GM11168 (cell line): ENCODE measurements at regions not wholly inside any gene's neighbourhood (a gene's known extent, or its start where the extent isn't known, plus 50 kb on each side); places are given as distances from the start of the nearest gene placed in this dataset.
"Not testable (repeated sequence)": the region's sequence is repeated elsewhere in the genome, so short reads cannot be mapped to it uniquely, and the experiment has no call there.

Experiments used
- in situ Hi-C: fragments of 300-500 bp; cut with MboI; formaldehyde crosslinking; loops from one replicate; pipeline ENCODE4 v1.12.0; 2022; ENCODE audit warnings: low sequenced_read_pairs; ENCODE audit not compliant: unreplicated experiment

DNA sequence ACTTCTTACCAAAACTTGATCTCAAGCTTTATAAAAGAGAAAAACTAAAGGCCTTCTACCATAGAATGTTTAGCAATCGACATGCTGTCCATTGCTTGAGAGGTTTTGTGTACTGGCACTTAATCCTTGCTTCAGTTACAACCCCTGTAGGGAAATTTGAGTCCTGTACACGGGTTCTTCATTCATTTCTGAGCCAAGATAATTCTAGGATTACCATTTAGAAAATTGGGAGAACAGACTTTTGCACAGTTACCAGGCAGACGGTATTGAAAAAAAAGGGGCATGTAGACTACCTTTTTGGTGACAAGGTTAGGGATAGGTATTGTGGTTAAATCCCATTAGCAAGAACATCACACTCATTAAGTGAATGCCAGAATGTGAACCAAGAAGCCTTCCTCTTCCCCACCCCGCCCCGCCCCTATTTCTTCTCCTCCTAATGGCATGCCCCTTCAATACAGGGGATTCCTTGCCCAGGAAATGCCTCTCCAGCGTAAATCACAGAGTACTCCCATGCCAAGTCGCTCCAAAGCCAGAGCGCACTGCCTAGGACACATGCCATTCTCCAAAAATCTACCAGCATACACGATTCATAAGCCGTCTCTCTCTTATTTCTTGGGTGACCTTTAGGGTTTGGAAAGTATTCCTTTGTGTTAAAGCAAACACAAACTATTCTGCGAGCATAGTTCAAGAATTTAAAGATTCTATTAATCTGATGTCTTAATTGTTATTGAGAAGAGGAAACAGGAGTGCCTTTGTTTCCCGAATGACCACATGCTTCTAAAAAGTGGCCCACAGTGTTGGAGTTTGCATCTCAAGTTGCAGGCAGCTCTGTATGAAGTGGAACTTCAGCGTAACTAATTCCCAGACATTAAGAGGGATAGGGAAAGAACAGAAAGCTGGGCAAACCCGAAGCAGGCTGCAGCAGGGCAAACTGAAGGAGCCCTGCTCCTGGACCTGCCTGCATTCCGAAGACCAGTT is 164.0 kb upstream of the NR2F2 start:
- in situ Hi-C loops = no loop called here

DNA sequence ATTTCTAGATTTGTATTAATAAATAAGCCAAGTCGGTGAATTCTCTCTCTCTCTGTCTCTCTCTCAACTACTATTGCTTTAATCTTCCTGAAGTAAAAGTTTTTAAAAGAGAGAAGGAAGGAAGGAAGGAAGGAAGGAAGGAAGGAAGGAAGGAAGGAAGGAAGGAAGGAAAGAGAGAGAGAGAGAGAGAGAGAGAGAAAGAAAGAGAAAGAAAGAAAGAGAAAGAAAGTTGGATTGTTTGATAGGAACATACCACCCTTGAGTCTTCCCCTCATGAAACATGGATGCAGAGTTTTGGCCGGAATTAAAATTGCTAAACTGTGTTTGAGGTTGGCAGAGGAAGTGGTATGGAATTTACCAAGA is 159.9 kb upstream of the NR2F2 start:
- in situ Hi-C loops = not testable (repeated sequence)

DNA sequence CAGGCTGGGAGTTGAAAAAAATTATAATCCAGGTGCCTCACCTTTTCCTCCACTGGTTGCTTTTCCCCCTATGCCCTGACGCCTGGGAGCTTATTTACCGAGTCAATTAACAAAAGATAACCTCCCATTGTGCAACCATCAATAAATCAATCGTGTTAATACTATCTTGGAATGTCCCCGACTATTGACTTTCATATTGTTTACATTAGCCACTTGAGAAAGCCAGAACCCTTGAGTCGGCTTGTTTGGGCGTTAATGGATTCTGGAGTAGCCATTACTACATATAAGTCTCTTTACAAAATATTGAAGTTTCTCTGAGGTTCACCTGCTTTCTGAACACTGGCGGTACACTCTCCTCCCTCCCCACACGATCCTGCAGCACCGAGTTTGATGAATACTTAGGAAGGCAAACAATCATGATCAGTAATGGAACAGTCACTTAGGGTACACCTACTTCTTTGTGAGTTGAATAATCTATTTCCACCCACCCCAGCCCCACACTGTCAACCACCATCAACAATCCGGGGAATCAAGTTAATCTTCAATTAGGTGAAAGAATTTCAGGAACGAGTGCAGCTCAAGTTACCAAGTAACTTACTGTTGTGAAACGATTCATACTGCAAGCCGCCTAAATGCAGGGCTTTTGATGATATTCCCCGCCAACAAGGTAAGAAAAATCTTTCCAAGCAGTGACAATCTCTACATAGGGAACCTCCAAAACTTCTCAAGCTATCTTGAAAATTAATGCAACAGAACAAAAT is 159.3 kb upstream of the NR2F2 start:
- in situ Hi-C loops = no loop called here

DNA sequence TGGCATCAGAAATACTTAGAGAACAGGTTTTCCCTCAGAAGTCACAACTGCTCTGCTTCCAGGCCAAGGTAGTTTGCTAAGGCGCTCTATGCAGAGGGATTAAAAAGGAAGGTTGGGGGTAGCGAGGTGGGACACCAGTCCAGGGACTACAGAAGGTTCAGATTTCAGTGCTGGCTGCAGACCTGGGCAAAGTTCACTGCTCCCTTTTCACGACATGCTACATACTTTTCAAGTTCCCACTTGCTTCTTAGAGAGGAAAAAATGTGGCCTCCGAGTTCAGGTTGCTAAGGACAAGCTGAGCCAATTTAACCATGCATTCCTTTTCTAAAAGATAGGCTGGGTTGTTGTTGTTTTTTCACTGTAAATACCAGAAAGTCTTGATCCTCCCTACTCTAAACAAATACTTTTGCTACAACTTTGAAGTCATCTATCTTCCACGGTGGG is 158.6 kb upstream of the NR2F2 start:
- in situ Hi-C loops = no loop called here

DNA sequence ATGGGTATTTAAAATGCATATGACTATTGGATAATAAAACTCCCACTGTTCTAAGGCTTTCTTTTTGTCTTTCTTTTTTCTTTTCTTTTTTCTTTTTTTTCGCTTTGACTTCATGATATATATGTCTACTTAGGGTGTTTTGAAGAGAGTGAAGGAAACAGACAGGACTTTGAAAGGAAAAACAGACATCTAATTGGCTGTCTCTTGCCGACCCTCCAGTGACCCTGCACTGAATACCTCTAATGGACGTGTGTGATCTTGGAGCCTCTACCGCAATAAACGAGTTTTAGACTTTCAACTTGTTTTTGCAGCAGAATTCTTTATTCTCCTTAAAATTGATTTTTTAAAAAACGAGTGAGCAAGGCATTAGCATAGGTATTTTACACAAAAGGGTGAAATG is 158.1 kb upstream of the NR2F2 start:
- in situ Hi-C loops = no loop called here

DNA sequence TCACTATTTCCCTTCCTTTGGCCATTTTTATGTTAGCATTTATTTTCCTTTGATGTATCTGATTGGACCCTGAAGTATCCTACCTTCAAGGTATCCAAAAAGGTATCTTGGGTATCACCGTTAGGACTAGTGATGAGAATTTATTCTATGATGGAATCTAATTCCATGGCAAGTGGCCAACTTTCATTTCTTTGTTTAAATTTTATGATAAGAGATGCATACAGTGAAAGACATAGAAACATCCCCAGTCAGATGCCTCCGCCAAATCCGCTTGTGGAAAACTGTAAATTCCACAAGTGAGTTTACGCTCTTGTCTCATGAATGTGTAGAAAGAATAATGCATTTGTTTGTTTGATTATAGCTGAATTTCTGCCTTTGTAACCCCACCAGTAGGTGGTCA is 153.7 kb upstream of the NR2F2 start:
- in situ Hi-C loops = no loop called here

DNA sequence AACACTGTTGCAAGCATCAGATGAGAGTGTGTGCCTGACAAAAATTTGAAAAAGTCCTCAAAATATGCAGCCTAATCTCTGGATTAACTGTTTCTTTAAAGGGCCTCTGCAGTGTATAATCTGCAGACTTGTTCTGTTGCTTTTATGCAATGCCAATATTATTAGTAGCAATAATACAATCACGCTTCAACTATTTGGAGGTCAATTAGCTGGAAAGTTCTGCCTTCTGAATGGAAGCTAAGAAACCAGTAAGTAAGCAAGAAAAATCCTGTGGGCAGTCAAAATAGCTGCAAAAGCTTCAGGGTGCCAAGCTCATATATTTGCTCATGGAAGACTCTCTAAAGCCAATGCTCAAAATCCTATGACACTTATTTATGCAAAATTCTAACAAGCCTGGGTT is 153.2 kb upstream of the NR2F2 start:
- in situ Hi-C loops = no loop called here

DNA sequence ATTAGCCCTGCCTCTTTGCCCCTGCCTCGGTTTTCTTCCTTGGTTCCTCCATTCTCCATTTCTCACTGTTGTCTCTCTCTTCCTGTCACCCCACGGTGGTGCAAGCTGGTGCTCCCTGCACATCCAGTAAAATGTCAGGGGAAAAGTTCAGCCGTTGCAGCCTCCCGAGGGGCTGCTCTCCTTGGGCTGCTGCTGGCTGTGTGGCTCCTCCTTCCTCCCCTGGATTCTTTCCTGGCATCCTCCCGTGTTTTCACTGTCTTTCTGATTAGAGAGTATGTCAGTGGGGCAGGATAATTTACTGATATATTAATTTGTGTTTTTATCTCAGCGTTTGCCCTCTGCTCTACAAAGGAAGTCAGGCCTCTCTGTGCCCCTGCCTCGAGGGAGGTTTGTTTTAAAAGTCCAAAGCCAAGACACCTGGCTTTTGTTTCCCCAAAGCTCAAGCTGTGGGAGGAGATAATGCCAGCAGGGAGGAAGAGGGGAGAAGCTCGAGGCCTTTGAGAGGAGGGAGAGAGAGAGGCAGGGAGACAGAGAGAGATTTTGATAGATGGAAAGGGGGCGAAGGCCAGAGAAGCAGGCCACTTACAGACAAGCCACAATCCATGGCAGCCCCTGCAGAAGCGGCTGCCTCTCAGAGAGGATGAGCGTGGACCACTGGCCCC is 150.3 kb upstream of the NR2F2 start:
- in situ Hi-C loops = no loop called here

DNA sequence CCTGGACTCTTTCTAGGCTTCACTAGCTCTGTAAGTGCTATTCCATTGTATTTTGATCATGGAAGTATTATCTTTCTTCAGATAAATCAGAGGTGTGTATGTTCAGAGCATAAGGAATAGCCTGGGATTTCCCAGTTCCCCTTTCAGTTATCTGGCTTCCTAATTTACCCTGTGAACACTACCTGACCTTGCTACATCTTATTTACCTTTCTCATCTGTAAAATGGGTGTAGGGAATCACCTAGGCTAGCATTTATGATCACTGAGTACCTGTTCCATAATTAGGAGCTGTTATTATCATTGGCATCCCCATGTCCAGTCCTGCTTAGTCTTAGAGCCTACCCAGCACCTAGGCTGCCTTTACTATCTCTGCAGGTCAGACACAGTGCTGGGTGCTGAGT is 149.3 kb upstream of the NR2F2 start:
- in situ Hi-C loops = no loop called here

DNA sequence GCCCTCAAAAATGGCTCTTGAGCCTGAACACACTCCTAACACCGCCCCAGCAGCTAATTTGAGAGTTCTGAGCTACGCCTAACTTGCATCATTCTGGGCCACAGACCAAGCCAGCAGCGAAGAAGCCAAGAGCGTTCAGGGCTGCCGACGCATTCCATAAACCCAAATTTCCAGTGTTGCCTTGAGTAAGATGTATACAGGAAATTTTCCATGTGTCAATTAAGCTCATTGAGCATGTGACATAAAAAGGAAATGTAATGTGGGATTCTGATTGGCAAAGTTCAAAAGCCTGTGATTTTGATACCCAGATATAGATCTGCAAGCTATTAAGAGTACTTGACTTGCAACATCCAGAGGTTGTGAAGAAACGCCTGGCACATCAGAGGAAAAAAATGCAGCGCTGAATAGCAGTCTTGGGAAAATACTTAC is 148.6 kb upstream of the NR2F2 start:
- in situ Hi-C loops = no loop called here

DNA sequence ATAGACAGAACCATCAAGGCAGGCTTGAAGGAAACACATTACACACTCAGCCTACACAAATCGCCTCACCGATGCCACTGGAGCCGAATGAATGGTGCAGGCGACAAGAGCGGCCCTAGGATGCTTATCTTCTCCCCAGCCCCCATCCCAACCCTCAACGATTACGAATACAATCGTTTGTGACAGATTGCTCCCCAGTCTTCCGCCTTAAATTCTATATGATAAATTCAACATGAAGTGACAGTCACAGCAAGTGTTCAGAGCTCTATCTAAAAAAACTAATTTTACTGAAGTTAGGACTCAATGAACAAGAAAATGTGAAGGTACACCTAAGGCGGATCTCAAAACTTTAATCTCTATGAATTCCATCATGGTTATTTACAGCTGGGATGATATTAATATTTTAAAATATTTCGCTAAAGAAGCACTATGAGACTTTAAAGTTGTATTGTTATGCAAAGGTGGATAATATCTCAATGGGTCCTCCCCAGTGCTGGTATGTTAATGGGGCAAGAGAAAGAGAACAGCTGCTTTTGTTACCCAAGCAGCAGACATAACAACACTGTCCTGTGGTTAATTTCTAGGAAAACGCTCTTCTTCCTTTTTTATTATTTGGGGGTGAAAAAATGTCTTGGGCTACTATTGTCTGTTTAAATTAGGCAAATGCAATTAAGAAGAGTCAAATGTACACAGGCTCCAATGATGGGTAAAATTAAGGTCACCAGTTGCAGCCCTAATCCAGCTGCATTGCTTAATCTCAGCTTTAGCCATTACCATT is 147.6 kb upstream of the NR2F2 start:
- in situ Hi-C loops = no loop called here

DNA sequence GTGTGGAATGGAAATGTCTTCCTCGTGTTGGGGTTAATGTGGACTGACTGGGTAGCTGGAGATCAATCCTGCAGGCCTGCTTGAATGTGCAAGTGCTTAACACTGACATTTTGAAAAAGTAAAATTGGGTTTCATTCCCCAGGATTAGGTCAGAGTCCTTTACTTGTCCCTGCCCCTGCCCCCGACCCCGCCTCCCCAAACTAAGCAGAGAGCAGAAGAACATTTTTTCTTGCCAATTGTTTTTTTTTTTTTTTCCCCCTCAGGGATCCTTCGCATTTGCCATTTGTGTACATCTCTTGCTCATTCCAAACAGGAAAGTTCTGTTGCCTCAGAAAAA is 147.0 kb upstream of the NR2F2 start:
- in situ Hi-C loops = no loop called here

DNA sequence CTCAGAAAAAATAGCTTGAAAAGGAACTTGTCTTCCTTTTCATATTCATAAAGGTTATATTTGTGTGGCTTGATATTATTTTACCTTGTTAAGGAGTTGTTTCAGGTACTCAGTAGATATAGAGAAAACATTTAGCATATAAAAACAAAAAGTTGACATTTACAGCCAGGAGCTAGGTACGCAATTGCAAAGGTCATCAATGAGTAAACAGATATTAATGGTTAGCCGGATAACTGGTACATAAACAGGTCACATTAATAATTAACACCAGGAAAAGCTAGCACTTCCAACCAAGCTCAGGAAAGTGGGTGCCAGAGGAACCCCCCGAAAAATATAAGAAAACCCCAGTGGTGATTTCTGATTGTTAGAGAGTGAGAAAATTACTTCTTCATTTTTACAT is 146.6 kb upstream of the NR2F2 start:
- in situ Hi-C loops = no loop called here

DNA sequence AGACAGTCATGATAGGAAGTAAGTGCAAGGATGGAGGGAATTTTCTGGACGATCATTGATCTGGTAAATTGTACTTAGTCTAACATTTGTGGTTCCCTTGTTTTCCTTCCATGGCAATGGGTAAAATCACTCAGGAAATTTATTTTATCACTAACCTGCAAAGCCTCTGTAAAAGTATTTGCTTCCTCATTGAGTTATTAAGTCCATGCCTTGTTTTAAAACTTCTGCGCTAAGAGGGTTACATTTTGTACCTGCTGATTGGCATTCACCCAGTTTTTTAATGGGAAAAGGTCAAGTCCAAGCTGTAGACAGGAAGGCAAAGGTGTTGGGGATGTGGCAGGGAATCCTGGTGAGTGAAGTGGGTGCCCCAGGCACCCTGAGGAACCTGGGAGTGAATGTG is 146.2 kb upstream of the NR2F2 start:
- in situ Hi-C loops = no loop called here

DNA sequence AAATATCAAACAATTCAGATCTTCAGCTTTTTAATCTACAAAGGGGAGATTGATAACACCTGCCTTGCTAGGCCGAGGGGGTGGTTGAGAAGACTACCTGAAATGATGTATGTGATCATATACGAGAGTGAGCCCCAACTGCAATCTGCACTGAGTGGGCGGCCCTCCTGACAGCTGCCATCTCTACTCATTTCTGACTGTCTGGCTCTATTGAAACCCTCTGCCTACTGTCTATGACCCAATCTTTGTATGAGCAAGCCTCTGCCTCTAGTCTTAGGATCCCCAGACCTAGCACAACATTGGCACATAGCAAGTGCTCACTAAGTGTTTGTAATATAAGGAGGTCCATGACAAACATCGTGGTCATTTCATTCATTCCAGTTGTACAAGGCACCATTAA is 144.4 kb upstream of the NR2F2 start:
- in situ Hi-C loops = no loop called here

DNA sequence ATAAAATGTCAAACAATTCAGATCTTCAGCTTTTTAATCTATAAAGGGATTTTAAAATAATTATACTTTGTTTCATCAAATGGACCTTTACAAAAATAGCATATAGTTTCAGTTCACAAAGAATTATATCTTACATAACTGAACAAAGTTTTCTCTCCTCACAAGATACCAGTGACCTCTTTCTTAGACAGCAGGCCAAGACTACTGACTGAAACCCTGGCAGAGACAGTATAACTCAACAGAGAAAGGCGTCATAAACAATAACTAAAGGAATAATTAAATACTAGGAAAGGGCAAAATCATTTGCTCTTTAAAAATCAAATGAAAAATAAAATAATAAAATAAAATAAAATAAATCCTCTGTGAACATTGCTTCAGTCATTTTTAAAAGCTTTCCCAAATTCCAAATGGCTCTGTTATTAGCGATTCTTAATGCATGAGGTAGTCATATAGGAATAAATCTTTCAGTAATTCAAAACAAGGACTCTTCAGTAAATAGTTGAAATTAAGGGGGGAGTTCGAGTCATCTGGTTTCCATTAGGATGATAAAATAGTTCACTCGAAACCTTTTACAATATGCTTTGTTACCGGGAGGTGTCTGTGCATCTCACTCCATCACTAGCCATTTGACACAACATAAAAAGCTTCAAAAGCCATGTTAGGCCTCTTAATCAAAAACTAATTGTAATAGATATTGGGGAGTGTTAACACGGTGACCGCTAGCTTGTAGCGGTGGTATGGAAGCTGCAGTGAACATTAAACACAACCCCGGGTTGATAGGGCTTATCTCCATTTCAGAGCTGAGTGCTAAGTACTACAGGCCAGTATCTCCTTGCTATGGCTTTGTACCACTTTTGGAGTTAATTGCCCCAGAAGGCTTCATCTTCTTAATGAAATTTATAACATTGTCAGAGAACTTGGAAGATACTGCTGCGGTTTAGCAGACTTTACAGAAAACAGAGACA is 142.9 kb upstream of the NR2F2 start:
- in situ Hi-C loops = no loop called here

DNA sequence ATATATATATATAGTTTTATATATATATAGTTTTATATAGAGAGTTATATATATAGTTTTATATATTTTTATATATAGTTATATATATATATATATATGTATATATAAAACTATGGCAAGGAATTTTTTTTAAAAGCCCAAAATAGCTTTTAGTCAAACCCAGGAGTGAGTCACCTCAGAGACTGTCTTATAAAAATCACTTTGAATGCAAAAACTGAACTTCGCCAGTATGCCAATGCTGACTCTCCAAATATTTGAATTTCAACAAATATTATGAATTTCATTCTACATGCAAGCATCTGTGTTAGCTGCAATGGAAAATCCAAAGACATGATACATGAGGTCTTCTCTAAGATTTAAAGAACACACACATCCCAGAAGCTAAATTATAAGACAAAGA is 132.8 kb upstream of the NR2F2 start:
- in situ Hi-C loops = no loop called here

DNA sequence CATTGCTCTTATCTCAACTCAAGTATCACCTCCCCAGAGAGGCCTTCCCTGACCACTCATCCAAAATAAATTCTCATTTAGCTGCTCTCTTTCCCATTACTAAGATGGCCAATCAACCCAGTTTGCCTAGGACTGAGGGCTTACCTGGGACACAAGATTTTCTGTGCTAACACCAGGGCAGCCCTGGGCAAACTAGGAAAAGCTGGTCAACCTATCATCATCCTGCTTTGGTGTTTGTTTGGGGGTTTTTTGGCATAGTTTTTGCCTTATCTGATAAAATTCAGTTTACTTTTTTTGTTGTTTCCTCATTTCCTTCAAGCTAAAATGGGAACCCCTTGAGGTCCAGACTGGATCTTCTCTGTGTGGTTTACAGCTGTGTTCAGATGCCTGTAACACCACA is 131.4 kb upstream of the NR2F2 start:
- in situ Hi-C loops = no loop called here

DNA sequence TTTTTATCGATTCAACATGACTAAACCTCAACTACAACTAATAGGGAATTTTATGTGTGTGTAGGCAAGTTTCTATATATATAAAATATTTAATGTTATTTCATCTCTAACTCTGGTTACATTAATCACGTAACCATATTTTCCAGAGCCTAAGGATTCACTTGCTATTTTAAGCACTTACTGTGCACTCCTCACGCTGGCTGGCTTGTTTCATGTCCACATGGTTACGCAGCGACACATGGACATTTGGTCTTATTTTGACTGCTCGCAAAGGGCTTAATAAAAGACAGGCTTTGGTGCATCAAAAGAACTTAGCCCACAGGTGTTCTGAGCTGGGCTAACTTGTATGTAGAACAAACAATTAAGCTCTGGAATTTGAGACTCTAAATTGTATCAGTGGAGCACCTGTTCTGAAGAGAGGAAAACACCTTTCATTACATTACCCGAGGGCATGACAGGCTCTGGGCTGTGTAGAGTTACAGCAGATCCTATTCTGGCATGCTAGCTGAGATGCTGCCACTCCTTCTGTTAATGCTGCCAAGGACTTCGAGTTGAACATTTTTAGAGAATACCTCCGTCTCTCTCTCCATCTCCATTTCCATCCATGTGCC is 130.0 kb upstream of the NR2F2 start:
- in situ Hi-C loops = no loop called here
